CD4-positive, alpha-beta memory T cell (primary cell): ENCODE measurements at regions not wholly inside any gene's neighbourhood (a gene's known extent, or its start where the extent isn't known, plus 50 kb on each side); places are given as distances from the start of the nearest gene placed in this dataset.

Source experiments
- CTCF ChIA-PET: fragments of 350-600 bp; sonication (Branson Sonifier 250); formaldehyde crosslinking; loops from one replicate; lab custom pipeline; 2021; ENCODE audit warnings: inconsistent platforms; ENCODE audit not compliant: partially characterized antibody; lab: Charles Lee
- POLR2A ChIA-PET: fragments of 350-600 bp; sonication (Branson Sonifier 250); formaldehyde crosslinking; loops from one replicate; lab custom pipeline; 2021; ENCODE audit not compliant: partially characterized antibody; lab: Charles Lee
- DNase-seq, 5 donors: peaks; one replicate each; pipeline versions ENCODE4 v3.0.0 to v3.0.0-alpha.2; 2020 to 2022; ENCODE audit warnings: mixed read lengths in 1 of 5
- H3K27ac ChIP-seq: one replicate; pipeline ENCODE4 v1.7.0; 2013; ENCODE audit warnings: low read depth, low read length
- H3K27me3 ChIP-seq: 2 replicates; pipeline ENCODE4 v1.7.0; 2013; ENCODE audit warnings: mild to moderate bottlenecking, low read length, moderate library complexity; ENCODE audit not compliant: insufficient read depth
- H3K36me3 ChIP-seq: 2 replicates; pipeline ENCODE4 v1.7.0; 2013; ENCODE audit warnings: mild to moderate bottlenecking, low read length, moderate library complexity; ENCODE audit not compliant: insufficient read depth
- H3K4me1 ChIP-seq: 2 replicates; pipeline ENCODE4 v1.7.0; 2013; ENCODE audit warnings: mild to moderate bottlenecking, low read length, moderate library complexity; ENCODE audit not compliant: insufficient read depth
- H3K4me3 ChIP-seq, 2 donors: one replicate each; pipeline ENCODE4 v1.7.0; 2013; ENCODE audit warnings: low read length in 2 of 2, mild to moderate bottlenecking in 1 of 2
- H3K9me3 ChIP-seq, 2 donors: one replicate each; pipeline ENCODE4 v1.7.0; 2013; ENCODE audit warnings: low read length in 2 of 2, control low read depth in 1 of 2; ENCODE audit not compliant: control insufficient read depth in 1 of 2
- H3K27ac Mint-ChIP-seq, 7 donors: one replicate each; pipeline ENCODE4 v1.8.0; 2020 to 2021; ENCODE audit warnings: mixed read lengths in 7 of 7, mild to moderate bottlenecking in 6 of 7, inconsistent platforms in 3 of 7, moderate library complexity in 3 of 7
- H3K27me3 Mint-ChIP-seq, 2 donors: one replicate each; pipeline ENCODE4 v1.8.0; 2020 to 2021; ENCODE audit warnings: mixed read lengths in 2 of 2
- H3K36me3 Mint-ChIP-seq, 2 donors: one replicate each; pipeline ENCODE4 v1.8.0; 2020 to 2021; ENCODE audit warnings: mixed read lengths in 2 of 2, inconsistent platforms in 1 of 2, mild to moderate bottlenecking in 1 of 2
- H3K4me1 Mint-ChIP-seq, 4 donors: one replicate each; pipeline ENCODE4 v1.8.0; 2020 to 2021; ENCODE audit warnings: mixed read lengths in 4 of 4, mild to moderate bottlenecking in 1 of 4
- H3K4me3 Mint-ChIP-seq, 8 donors: one replicate each; pipeline ENCODE4 v1.8.0; 2020 to 2021; ENCODE audit warnings: mixed read lengths in 8 of 8, mild to moderate bottlenecking in 7 of 8, moderate library complexity in 6 of 8, inconsistent platforms in 3 of 8
- H3K9me3 Mint-ChIP-seq, 8 donors: one replicate each; pipeline ENCODE4 v1.8.0; 2020 to 2021; ENCODE audit warnings: mixed read lengths in 8 of 8, mild to moderate bottlenecking in 5 of 8, inconsistent platforms in 3 of 8, moderate library complexity in 1 of 8
- intact Hi-C: fragments of 100-400 bp; cut with micrococcal nuclease; formaldehyde crosslinking; loops from one replicate; pipeline ENCODE4 v1.15.1; 2023

DNA sequence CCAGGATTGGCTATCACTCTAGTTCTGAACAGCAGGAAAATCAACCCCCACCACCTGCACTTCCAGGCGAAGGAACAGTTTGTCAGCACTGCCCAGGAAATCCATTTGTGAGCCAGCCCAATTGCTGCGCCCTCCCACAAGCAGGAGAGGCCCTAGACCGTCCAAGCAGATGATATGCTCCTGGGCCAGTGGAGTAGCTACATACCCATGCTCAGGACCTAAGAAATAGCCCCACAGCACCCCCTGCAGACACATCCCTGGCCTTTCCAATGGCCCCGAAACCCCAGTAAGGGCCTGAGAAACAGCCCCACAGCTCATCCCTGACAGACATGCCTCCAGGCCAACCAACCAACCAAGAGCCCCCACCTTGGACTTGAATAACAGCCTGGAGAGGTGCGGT lies 111.5 kb upstream of the ZC3H11B start:
- H3K36me3 ChIP-seq: no peaks in the 10 kb centered on the region
- CTCF ChIA-PET: no interaction called here
- peak in 1 of 5 donors; percentile 32 for DNase-seq
- Mint-ChIP-seq H3K4me1 (no peaks in the 10 kb centered on the region), H3K36me3 (peaks cover 0 to 4% of the 10 kb centered on the region in 2 donors), H3K27ac (no peak overlapping the region), H3K4me3 (no peak overlapping the region), H3K27me3 (no peaks in the 10 kb centered on the region), H3K9me3 (peaks cover 6 to 53% (median 37%) of the 10 kb centered on the region in 8 donors)
- POLR2A ChIA-PET: no interaction called here
- H3K9me3 ChIP-seq: peaks cover 0 to 5% of the 10 kb centered on the region in 2 donors
- no peak overlapping the region for H3K27ac ChIP-seq
- H3K4me1 ChIP-seq: no peaks in the 10 kb centered on the region
- H3K4me3 ChIP-seq: no peak overlapping the region
- intact Hi-C loops: no loop called here
- H3K27me3 ChIP-seq: no peaks in the 10 kb centered on the region

DNA sequence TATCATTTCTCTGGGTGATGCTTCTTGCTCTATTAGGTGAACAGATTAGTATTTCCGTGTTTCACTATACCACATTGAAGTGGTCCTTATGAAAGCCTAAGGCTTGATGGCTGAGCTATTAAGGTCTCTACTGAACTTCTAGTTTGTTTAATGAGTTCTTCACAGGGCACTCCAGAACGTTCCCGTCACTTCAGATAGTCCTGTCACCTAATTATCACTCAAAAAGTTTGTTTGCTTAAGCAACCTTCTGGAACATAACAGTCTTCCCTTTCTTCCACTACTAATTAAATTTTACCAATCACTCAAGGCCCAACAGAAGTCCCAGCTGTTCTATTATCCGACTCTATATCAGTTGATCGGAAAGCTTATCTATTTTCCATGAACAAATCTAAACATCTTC lies 104.6 kb upstream of the ZC3H11B start:
- no peak overlapping the region for H3K4me3 ChIP-seq
- POLR2A ChIA-PET: no interaction called here
- no peak overlapping the region for H3K27ac ChIP-seq
- H3K9me3 Mint-ChIP-seq: peaks cover 0 to 8% (median 3%) of the 10 kb centered on the region in 8 donors
- no peaks in the 10 kb centered on the region for H3K27me3 Mint-ChIP-seq
- CTCF ChIA-PET: no interaction called here
- H3K4me1 ChIP-seq: no peaks in the 10 kb centered on the region
- H3K36me3 Mint-ChIP-seq: no peaks in the 10 kb centered on the region
- no peaks in the 10 kb centered on the region for H3K9me3 ChIP-seq
- H3K27ac Mint-ChIP-seq: no peak overlapping the region
- intact Hi-C loops: no loop called here
- no peaks in the 10 kb centered on the region for H3K4me1 Mint-ChIP-seq
- H3K36me3 ChIP-seq: no peaks in the 10 kb centered on the region
- H3K4me3 Mint-ChIP-seq: no peak overlapping the region
- H3K27me3 ChIP-seq: no peaks in the 10 kb centered on the region
- DNase-seq: no peak

DNA sequence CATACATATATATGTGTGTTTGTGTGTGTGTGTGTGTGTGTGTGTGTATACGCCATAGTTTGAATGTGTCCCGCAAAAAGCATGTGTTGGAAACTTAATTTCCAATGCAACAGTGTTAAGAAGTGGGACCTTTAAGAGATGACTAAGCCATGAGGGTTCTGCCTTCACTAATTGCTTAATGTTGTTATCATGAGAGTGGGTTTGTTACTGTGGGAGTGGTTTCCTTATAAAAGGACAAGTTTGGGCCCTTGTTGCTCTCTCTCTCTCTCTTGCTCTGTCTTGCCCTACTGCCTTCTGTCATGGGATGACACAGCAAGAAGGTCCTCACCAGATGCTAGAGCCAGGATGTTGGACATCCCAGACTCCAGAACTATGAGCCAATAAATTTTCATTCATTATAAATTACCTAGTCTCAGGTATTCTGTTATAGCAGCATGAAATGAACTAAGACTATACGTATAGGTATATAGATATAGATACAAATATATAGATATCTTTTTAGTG lies 103.8 kb upstream of the ZC3H11B start:
- H3K27me3 ChIP-seq: no peaks in the 10 kb centered on the region
- ChIA-PET CTCF (no interaction called here), POLR2A (no interaction called here)
- Mint-ChIP-seq H3K27ac (no peak overlapping the region), H3K36me3 (no peaks in the 10 kb centered on the region), H3K4me3 (no peak overlapping the region), H3K4me1 (no peaks in the 10 kb centered on the region), H3K9me3 (peaks cover 0 to 8% (median 3%) of the 10 kb centered on the region in 8 donors), H3K27me3 (no peaks in the 10 kb centered on the region)
- intact Hi-C loops: no loop called here
- no peaks in the 10 kb centered on the region for H3K9me3 ChIP-seq
- H3K4me1 ChIP-seq: no peaks in the 10 kb centered on the region
- no peak for DNase-seq
- H3K4me3 ChIP-seq: no peak overlapping the region
- no peaks in the 10 kb centered on the region for H3K36me3 ChIP-seq
- no peak overlapping the region for H3K27ac ChIP-seq

DNA sequence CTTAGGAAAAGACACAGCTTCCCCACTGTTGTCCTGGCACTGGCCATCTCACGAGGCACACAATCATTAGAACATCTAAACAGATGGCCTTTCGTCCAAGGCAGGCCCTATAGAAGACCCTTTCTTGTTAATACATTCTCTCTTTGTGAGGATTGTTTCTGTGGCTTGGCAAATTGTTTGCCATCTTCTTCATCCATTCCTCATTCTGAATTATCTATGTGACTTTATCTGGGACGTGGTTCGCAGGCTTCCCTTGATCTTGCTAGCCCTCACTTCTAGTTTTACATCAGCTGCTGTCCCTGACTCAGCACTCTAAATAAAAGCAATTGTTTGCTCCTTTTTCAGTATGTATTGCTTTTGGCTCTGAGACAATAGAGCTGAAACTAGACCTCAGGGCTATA lies 101.1 kb upstream of the ZC3H11B start:
- H3K4me3 Mint-ChIP-seq: no peak overlapping the region
- no peaks in the 10 kb centered on the region for H3K36me3 Mint-ChIP-seq
- Histone ChIP-seq H3K4me3 (no peak overlapping the region), H3K4me1 (no peaks in the 10 kb centered on the region), H3K9me3 (no peaks in the 10 kb centered on the region), H3K27ac (no peak overlapping the region), H3K27me3 (no peaks in the 10 kb centered on the region), H3K36me3 (no peaks in the 10 kb centered on the region)
- peaks cover 0 to 8% (median 3%) of the 10 kb centered on the region in 8 donors for H3K9me3 Mint-ChIP-seq
- H3K27me3 Mint-ChIP-seq: no peaks in the 10 kb centered on the region
- H3K27ac Mint-ChIP-seq: no peak overlapping the region
- intact Hi-C loops: no loop called here
- ChIA-PET CTCF (no interaction called here), POLR2A (no interaction called here)
- H3K4me1 Mint-ChIP-seq: no peaks in the 10 kb centered on the region
- DNase-seq: no peak

DNA sequence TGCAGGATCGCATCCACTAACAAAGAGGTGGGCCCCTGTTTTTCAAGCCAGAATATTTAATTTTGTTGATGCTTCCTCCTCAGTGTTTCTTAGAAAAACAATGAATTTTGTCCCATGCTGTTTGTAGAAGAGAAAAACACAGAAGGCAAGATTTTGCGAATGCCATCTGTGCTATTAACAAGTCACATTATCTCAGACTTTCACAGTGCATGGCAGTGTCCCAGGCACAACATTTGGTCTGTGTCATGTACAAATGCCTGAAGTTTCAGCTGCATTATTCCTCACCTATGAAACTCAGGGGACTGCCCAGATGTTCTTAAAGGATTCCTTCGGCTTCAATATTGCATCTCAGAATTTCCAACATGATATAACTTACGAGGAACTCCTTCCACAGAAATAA lies 99.6 kb upstream of the ZC3H11B start:
- intact Hi-C loops: no loop called here

DNA sequence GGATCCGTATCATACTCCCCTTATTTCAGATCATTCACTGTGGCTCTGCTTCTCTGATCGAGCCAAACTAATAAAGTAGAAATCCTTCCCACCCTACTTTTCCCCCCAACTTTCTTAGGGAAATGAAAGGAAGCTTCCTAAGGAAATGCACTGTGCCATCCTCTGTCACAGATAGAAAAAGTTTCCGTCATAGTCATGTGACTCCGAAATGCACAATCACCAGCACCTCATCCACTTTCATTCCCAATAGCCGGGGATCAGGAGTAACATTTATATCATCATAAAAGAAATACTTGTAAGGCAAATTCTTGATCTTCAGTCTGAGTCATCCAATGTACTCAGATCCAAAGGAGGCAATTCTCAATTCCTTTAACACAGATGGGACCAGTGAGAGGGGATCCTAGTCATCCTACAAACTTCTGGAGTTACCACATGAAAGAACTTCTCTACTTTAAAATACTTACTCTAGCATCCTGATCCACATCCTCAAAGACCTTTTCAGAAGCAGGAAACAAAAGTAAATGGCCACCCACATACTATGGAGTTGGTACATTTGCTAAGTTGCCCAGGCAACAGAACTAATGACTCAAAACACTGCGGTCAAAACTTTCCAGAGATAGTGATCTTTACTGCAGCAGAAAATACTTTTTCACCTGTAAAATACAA lies 97.8 kb upstream of the ZC3H11B start:
- ChIA-PET POLR2A (no interaction called here), CTCF (no interaction called here)
- Mint-ChIP-seq H3K27ac (peak overlapping the region in 1 of 7 donors; percentile 25), H3K36me3 (no peaks in the 10 kb centered on the region), H3K4me3 (no peak overlapping the region), H3K27me3 (no peaks in the 10 kb centered on the region), H3K4me1 (no peaks in the 10 kb centered on the region), H3K9me3 (peaks cover 0 to 8% (median 3%) of the 10 kb centered on the region in 8 donors)
- intact Hi-C loops: no loop called here
- Histone ChIP-seq H3K4me1 (no peaks in the 10 kb centered on the region), H3K36me3 (no peaks in the 10 kb centered on the region), H3K9me3 (no peaks in the 10 kb centered on the region), H3K4me3 (no peak overlapping the region), H3K27me3 (no peaks in the 10 kb centered on the region), H3K27ac (no peak overlapping the region)
- peak in 1 of 5 donors; percentile 15 for DNase-seq

More for the DNA sequence above, 99.6 kb upstream of the ZC3H11B start:
- H3K4me3 Mint-ChIP-seq: no peak overlapping the region
- H3K27me3 Mint-ChIP-seq: no peaks in the 10 kb centered on the region
- no peak for DNase-seq
- ChIA-PET POLR2A (no interaction called here), CTCF (no interaction called here)
- H3K27ac ChIP-seq: no peak overlapping the region
- H3K4me1 ChIP-seq: no peaks in the 10 kb centered on the region
- H3K4me1 Mint-ChIP-seq: no peaks in the 10 kb centered on the region
- H3K27ac Mint-ChIP-seq: no peak overlapping the region
- H3K9me3 Mint-ChIP-seq: peaks cover 0 to 5% (median 3%) of the 10 kb centered on the region in 8 donors
- no peaks in the 10 kb centered on the region for H3K9me3 ChIP-seq
- H3K36me3 ChIP-seq: no peaks in the 10 kb centered on the region
- H3K36me3 Mint-ChIP-seq: no peaks in the 10 kb centered on the region
- H3K4me3 ChIP-seq: no peak overlapping the region
- H3K27me3 ChIP-seq: no peaks in the 10 kb centered on the region

DNA sequence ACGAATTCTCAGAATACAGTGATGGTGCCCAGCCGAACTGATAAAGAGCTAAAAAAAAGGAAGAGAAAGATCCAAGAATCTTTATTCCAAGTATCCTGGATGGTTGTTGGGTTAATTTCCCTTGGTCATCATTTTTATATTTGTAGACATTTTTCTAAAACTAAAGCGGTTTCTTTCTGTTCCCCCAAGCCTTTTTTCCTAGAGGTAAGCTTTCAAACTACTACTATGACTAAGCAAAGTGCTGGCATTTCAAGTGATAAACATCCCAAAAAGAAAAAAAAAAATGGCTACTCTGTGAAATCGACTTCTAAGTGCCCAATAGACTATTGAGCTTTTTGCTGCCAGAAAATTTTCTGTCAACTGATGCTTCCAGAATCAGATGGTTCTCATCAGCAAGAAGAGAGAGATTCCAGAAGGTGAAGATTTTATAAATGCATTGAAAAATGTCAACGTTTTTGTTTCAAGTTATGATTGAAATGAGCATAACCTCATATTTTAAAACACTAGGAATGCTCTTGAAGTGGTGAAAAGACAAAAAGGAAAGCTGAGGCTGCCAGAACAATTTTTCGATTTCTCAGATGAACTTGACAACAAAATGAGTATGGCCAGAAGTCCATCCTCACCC lies 96.1 kb upstream of the ZC3H11B start:
- ChIA-PET POLR2A (no interaction called here), CTCF (no interaction called here)
- intact Hi-C loops: no loop called here
- Histone ChIP-seq H3K36me3 (no peaks in the 10 kb centered on the region), H3K4me1 (no peaks in the 10 kb centered on the region), H3K27ac (no peak overlapping the region), H3K9me3 (no peaks in the 10 kb centered on the region), H3K27me3 (no peaks in the 10 kb centered on the region), H3K4me3 (no peak overlapping the region)
- no peak overlapping the region for H3K27ac Mint-ChIP-seq
- peaks cover 0 to 12% (median 3%) of the 10 kb centered on the region in 8 donors for H3K9me3 Mint-ChIP-seq
- H3K4me3 Mint-ChIP-seq: no peak overlapping the region
- H3K4me1 Mint-ChIP-seq: no peaks in the 10 kb centered on the region
- no peak for DNase-seq
- no peaks in the 10 kb centered on the region for H3K27me3 Mint-ChIP-seq
- no peaks in the 10 kb centered on the region for H3K36me3 Mint-ChIP-seq
